Sciatic nerve (tissue), 2 donors: ENCODE measurements at regions not wholly inside any gene's neighbourhood (a gene's known extent, or its start where the extent isn't known, plus 50 kb on each side); places are given as distances from the start of the nearest gene placed in this dataset.

Experiments
- ATAC-seq: fragments of 200-7000 bp; cut with Tn5 transposase; one replicate; pipeline ENCODE4 v1.9.1; 2020; ENCODE audit warnings: mild to moderate bottlenecking, moderate library complexity
- DNase-seq: peaks from one replicate; pipeline ENCODE4 v3.0.0-alpha.2; 2020; ENCODE audit warnings: low spot score
- intact Hi-C: fragments of 100-400 bp; cut with DNase I; formaldehyde crosslinking; loops from one replicate; pipeline ENCODE4 v1.14.2; 2022
- donor health status: DM: no; HTN: no; CAD: no.
- donor health status: DM: no; HTN: no; CAD: no.

GRCh38 chr11:97722065-97722464 lies 1298.7 kb upstream of the CNTN5 start:
- DNase-seq (no peak), ATAC-seq (no peak)
- intact Hi-C loops, result no loop called here

GRCh38 chr11:97722721-97723120 lies 1298.0 kb upstream of the CNTN5 start:
- intact Hi-C loops, result no loop called here
- no peak for DNase-seq
- no peak for ATAC-seq

- no peak for DNase-seq
- no peak for ATAC-seq
- intact Hi-C loops, result no loop called here
Observed at GRCh38 chr11:97729546-97730272, 1291.0 kb upstream of the CNTN5 start.

DNA sequence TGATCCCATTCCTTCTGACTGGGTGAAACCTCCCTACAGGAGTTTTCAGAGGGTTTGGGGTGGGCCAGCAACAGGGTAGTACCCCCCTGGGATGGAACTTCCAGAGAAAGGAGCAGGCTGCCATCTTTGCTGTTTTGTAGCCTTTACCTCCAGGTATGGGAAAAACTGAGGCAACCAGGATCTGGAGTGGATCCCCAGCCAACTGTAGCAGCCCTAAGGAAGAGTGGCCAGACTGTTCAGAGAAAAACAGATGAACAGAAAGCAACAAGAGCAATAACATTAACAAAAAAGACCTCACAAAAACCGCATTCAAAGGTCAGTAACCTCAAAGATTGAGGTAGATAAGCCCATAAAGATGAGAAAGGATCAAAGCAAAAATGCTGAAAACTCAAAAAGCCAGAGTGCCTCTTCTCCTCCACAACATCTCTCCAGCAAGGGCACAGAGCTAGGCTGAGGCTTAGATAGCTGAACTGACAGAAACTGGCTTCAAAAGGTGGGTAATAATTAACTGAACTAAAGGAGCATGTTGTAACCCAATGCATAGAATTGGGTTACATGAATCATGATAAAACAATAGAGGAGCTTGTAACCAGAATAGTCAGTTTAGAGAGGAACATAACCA lies 1288.6 kb upstream of the CNTN5 start:
- ATAC-seq (no peak), DNase-seq (no peak)
- intact Hi-C loops, result no loop called here

DNA sequence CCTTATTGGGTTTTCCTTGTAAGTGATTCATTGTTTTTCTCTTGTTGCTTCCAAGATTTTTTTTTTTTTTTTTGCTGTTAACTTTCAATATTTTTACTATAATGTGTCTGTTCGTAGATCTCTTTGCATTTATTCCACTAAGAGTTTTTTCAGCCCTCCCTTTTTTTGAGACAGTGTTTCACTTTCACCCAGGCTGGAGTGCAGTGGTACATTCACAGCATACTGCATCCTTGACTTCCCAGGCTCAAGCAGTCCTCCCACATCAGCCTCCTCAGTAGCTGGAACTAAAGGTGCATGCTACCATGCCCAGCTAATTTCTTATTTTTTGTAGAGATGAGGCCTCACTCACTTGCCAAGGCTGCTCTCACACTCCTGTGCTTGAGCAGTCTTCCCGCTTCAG lies 1282.0 kb upstream of the CNTN5 start:
- DNase-seq (no peak), ATAC-seq (no peak)
- intact Hi-C loops, result no loop called here

DNA sequence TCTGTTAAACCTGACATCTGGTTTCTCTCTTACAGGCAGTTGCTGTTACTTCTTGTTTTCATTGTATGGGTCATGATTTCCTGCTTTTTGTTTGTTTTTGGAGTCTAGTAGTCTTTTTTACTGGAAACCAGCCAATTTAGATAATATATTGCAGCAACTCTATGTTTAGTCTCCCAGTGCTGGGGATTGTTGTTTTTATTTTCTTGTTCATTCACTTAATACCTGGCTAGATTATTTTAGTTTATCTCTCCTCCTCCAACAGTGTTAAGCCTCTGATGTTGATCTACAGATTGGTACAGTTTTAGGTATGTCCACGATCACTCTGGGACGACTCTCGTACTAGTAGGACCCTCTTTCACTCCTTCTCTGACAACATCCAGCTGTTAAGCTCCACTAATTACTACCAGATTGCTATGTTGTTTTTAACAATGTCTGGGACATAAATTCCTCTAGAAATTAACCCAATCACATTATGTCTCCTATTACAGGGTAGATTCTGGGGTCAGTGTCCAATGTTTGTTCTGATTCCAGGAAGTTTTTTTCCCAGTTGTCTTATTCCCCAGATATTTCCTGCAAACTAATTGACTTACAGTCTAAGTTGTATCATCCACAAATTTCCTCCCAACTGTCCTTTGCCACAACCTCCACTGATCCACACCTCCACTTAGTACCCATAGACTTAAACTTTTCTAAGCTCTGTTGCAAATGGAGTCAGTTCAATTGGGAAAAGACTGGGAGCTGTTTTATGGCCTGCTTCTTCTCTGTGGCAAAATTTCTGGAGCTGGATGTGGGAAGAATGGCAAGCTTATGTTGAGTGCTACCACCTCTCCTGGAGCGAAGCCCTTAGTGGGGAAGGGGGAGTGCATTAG lies 1280.6 kb upstream of the CNTN5 start:
- DNase-seq, result no peak
- intact Hi-C loops, result no loop called here
- no peak for ATAC-seq

- ATAC-seq (no peak), DNase-seq (no peak)
- intact Hi-C loops, result no loop called here
Observed at GRCh38 chr11:97740801-97741151, 1280.0 kb upstream of the CNTN5 start.

GRCh38 chr11:97742717-97743116 lies 1278.0 kb upstream of the CNTN5 start:
- no peak for DNase-seq
- intact Hi-C loops, result no loop called here
- ATAC-seq, result no peak

GRCh38 chr11:97743205-97743742 lies 1277.5 kb upstream of the CNTN5 start:
- no peak for DNase-seq

DNA sequence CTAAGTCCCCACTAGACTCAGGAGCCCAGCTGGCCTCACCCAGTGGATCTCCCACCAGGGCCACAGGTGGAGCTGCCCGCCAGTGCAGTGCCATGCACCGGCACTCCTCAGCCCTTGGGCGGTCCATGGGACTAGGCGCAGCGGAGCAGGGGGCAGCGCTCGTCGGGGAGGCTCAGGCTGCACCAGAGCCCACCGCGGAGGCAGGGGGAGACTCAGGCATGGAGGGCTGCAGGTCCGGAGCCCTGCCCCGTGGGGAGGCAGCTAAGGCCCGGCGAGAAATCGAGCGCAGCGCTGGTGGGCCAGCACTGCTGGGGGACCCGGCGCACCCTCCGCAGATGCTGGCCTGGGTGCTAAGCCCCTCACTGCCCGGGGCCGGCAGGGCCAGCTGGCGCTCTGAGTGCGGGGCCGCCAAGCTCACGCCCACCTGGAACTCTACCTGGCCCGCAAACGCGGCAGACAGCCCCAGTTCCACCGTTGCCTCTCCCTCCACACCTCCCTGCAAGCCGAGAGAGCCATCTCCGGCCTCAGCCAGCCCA lies 1275.2 kb upstream of the CNTN5 start:
- intact Hi-C loops, result no loop called here
- no peak for DNase-seq
- no peak for ATAC-seq

More at GRCh38 chr11:97743205-97743742, 1277.5 kb upstream of the CNTN5 start:
- intact Hi-C loops, result no loop called here
- ATAC-seq, result no peak

DNA sequence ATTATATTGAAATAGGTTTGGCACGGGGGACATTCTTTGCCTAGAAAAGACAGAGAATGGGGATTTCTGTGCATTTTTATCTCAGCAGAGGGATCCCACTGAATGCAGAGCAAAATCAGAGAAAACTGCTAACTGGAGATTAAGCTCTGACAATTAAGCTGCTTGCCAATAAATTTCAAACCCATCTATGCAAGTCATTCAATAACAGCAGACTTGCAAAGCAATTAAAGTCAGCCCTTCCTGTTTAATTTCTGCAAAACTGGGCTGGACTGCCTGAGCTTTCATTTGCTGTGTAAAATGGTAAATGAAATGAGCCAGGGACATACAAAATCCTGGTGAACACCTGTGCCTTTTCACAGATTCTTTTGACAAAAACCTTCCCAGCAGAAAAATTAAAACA lies 1273.9 kb upstream of the CNTN5 start:
- intact Hi-C loops, result no loop called here

DNA sequence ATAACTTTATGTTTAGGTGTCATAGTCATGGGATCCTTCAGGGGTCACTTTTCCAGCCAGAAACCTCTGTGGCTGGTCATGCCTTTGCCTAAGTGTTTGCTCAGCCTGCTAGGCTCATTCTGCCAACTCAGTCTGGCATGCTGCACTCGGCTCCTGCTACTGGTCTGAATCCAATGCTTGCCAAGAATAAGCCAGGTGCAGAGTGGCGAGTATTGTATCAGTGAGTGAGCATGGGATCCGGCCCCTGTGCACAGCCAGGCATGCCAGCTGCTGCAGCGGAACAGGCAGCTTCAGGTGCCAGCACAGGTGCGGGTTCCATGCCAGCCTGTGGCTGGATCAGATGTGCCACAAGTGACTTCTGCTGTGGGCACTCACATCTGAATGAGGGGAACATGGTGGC lies 1269.3 kb upstream of the CNTN5 start:
- ATAC-seq, result no peak
- DNase-seq, result no peak
- intact Hi-C loops, result no loop called here

More for the DNA sequence above, 1273.9 kb upstream of the CNTN5 start:
- ATAC-seq, result no peak
- DNase-seq, result no peak

- DNase-seq, result no peak
- intact Hi-C loops, result no loop called here
- no peak for ATAC-seq
Observed at GRCh38 chr11:97751952-97752351, 1268.8 kb upstream of the CNTN5 start.

DNA sequence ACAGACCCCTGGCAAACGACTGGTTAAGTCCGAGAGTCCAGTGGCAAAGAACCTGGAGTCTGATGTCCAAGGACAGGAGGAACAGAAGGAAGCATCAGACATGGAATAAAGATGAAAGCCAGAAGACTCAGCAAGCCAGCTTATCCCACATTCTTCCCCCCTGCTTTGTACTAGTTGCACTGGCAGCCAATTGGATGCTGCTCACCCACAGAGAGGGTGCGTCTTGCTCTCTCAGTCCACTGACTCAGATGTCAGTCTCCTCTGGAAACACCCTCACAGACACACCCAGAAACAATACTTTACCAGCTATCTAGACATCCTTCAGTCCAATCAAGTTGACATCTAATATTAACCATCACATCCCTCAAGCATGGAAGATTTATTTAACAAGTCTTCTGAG lies 1265.8 kb upstream of the CNTN5 start:
- no peak for ATAC-seq

DNA sequence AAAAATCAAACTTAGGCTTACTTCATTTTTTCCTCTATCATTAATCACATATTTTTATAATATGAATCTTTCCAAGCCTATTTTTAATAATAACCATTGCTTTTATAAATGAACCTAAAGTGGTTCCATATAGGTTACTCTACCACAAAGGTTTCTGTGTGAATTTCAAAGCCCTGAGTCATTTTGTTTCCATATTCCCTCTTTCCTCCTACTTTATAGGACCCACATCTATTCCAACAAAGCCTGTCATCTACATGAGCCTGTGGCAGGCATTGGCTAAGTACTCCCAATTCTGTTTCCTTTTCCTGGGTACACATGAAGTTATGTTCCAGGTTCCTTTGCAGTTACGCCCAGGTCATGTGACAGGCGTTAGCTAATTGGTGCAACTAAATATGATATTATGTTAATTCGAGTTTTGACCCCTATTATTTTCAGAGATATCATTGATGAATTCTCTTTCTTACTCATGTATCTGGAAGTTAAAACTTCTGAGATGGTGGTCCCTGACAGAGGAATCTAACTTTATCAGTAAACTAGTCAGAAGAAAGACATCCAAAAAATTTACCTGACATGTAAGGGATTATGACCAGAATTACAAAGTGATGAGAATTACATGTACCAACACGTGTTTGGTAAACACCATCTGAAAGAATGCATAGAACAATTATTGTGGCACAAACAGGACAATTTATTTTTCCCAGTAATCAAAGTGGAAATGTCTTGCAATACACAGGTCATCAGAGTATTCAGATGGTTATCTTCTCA lies 1264.0 kb upstream of the CNTN5 start:
- no peak for ATAC-seq
- intact Hi-C loops, result no loop called here
- no peak for DNase-seq

More for the DNA sequence above, 1265.8 kb upstream of the CNTN5 start:
- intact Hi-C loops, result no loop called here
- DNase-seq, result no peak

DNA sequence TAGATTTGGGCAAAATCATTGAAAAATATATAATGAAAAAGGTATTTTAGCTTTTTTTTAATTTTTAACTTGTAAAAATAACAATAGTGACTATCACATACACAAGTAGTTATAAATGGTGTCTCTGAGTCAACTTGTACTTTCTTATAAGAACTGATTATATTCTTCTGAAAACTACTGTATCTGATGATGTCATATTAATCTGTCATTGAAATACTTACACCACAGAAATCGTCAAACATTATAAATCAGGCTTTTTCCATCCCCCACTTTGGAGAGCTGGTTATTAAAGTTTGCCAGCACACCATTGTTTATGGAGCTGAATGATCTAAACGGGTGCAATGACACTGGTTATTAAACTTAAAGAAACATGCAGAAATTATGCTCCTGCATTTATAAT lies 1259.6 kb upstream of the CNTN5 start:
- ATAC-seq, result no peak
- intact Hi-C loops, result no loop called here
- DNase-seq, result no peak

- DNase-seq (no peak), ATAC-seq (no peak)
- intact Hi-C loops, result no loop called here
Observed at GRCh38 chr11:97764193-97764592, 1256.6 kb upstream of the CNTN5 start.

GRCh38 chr11:97764605-97765004 lies 1256.1 kb upstream of the CNTN5 start:
- ATAC-seq, result no peak
- DNase-seq, result no peak
- intact Hi-C loops, result no loop called here

GRCh38 chr11:97770570-97770969 lies 1250.2 kb upstream of the CNTN5 start:
- ATAC-seq (no peak), DNase-seq (no peak)
- intact Hi-C loops, result no loop called here
